Renal cortex interstitium (tissue), 11 donors: ENCODE measurements at regions not wholly inside any gene's neighbourhood (a gene's known extent, or its start where the extent isn't known, plus 50 kb on each side); places are given as distances from the start of the nearest gene placed in this dataset.

Source experiments
- DNase-seq, 11 donors: peaks; one replicate each; pipeline ENCODE4 v3.0.0-alpha.2; 2013; ENCODE audit warnings: low read depth in 9 of 11, low spot score in 4 of 11; ENCODE audit errors: extremely low read depth in 1 of 11

DNA sequence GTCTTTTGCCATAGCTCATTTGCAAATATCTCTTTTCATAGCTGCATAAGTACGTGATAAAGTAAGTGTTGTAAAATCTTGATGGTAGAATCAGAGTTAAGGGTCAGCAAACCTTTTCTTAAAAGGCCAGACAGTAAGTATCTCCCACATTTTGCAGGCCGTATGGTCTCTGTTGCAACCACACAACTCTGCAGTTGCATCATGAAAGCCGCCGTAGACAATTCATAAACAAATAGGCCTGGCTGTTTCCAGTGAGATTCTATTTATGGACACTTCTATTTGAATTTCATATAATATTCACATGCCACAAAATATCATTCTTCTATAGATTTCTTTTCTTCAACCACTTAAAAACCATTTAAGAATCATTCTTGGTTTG is 248.5 kb downstream of the TLE3 start:
- no peak for DNase-seq

DNA sequence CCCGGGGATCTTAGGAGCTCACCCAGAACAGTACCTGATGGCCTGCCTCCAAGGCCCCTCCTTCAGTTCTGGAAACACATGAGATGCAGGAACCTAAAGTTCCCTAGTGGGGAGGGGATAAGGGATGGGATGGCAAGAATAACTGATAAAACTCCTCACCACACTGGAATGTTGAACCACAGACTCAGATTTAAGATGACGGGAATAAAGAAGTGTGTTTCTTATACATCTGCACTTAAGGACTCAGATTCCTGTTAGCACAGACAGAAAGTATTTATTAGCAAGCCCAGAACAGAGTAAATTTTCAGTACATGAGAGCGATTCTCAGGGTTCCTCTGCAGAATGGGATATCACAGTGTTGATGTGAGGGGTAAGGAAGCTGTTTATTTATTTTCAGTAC is 245.2 kb downstream of the TLE3 start:
- DNase-seq, result no peak

DNA sequence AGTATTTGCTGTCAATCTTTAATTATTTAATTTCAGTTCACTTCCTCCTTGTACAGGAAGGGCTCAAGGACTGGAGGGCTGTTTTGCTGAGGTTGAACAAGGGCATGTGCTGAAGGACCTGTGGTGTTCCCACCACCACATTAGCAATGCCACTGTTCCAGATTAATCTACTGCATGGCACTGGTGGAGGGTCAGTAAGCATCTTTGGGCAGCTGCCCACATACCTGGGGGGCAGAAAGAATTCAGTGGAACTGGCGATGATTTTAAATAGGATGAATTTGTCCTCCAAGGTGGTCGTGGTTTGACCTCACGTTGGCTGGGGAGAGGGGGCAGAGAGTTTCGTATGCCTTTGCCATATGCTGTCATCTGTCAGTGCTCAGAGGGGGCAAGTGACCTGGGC is 244.8 kb downstream of the TLE3 start:
- DNase-seq, result no peak

DNA sequence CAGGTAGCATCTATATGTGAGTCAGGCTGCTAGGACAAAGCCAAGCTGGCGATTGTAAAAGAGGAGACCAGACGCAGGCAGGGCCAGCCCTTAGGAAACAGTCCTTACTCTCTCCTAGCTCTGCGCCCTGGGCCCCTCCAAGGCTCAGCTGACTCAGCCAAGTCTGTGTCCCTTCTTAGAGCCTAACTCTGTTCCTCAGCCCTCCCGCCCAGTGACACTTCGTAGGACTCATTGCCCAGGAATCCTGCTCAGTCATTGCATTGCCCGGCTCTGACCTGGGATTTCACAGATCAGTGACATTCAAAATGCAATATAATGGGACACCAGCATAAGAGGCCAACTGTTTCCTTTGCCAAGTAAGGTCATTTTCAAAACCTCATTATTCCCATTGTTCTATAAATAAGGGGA is 244.2 kb downstream of the TLE3 start:
- DNase-seq, result no peak

DNA sequence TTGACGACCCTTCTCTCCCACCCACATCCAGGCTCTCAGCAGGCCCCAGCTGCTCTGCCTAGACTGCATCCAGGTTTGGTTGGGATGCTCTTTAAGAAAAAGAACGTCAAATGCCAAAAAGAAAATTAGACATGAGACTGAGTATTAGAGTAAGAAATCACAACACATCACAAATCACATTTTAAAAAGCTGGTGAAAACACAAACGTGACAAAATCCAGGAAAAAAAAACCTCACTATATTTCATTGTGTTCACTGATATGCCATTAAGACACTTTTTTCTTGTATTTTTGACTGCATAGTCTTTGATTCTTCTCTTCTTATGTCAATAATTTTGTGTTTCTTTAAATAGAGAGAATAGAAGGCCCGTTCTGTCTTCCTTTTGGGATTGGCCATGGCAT is 243.7 kb downstream of the TLE3 start:
- DNase-seq, result no peak

DNA sequence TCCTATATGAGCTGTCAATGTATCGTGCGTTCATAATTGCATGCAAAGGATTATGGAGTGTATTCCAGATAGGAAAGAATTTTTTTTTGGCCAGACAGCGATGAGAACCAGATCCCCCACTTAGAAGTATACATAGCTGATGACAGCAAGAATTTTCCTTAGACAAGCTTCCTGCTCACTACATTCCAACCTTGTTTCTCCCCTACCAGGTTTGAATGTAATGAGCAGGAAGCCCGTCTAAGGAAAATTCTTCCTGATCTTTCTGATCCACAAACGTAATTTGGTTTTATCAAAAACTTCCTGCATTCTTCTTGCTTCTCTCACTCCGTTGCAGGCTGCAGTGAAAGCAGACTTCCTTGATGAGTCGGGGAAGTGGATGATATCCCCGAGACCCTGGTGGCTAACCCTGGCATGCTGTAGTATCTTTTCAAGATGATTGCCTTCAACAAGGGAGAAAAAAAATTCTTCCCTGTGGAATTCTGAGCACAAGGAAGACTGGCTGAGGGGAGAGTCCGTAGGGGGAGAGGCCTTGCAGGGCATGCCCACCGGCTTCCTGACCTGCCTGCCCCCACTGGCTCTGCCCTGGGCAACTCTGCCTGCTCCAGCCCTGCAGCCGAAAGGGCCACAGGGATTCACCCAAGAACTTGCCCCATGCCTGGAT is 243.1 kb downstream of the TLE3 start:
- DNase-seq, result no peak

DNA sequence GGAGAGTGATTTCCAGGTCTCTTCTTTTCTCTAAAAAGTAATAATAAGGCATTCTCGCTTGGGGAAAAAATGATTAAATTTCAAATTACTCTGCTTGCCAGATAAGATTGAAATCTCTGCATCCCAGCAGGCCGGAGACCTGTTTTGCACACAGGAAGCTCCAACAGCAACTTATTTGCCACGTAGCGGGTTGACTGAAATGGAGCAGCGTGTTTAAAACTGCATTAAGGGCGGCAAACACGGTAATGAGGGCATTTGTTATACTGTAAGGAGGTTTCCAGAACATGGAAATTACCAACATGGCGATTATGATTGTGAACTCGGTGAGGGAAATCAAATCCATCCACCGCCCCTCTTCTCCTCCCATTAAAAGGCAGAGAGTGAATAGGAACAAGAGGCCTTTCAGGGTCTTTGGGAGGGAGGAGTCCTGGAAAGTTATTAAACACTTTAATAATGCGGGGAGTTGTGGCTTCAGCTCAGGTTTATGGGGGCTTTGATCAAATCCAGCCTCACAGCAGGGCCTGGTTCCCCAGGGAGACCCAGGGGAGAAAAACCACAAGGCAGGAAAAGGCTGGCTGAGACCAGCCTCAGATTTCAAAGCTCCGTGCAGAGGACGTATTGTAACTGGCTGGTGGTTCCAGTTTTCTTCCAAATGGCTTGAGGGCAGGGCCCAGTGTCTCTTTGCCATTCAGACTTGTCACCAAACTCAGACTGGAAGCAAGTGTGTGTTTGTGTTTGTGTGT is 242.3 kb downstream of the TLE3 start:
- no peak for DNase-seq

DNA sequence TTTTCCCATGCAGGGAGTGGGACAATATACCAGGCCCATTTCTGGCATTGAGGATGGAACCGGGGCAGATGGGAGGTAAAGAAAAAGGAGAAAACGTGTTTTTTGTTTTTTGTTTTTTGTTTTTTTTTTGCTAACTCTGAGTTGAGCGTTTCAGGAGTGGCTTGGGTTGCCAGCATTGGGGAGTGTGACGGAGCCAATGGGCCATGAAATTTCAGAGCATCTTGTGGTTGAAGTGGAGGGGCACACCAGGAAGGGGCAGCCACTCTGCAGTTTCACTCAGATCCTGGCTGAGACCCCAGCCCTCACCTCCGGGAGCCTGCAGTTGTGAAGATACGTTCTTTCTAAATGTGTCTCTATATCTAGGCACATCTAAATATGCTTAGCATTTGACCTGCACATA is 240.5 kb downstream of the TLE3 start:
- no peak for DNase-seq

DNA sequence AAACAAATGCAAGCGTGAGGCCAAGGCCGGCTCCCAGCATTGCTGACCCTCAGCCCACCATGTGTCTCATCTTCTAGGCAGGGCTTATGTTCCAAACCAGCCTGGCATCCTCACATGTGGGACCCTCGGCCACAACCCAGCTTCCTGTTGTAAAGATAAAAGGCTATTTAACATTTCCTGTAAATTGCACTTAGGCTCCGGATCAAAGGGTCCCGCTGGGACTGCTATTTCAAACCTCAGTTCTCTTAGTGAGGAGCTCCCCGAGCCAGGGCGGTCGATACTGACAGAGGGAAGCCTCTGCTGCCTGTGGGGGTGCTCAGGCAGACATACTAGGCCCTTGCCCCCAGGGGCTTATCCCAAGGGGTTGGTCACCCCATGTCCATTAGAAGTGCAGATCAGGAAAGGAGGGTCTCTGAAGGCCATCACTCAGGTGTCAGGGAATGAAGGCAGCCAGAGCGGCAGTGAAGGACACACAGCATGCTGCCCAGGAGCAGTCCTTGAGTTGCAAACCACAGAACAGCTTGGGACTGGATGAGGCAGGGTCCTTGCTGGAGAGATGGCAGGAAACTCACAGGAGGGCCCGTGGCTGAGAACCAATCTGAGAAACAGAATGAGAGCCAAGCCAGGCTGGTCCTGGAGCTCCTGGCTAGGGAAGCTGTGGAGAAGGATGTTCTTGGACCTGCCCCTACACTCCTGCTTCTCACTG is 239.9 kb downstream of the TLE3 start:
- no peak for DNase-seq

DNA sequence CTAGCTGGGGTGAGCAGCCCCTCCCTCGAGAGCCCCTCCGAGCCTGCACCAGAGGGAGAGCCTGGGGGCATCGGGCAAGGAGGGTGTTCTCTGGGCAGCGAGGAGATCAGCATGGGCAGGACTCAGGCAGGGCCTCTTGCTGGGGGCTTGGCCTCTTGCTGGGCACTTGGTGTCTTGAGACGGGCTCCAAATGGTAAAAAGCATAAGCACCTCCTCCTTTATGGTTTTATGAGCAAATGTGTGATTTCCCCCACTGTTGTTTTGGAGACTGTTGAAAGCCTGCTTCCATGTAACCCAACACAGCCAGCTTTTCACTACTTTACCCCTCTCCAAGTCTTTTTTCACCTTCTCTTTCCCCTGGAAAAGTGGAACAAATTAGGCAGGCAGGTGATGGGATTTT is 239.3 kb downstream of the TLE3 start:
- no peak for DNase-seq

DNA sequence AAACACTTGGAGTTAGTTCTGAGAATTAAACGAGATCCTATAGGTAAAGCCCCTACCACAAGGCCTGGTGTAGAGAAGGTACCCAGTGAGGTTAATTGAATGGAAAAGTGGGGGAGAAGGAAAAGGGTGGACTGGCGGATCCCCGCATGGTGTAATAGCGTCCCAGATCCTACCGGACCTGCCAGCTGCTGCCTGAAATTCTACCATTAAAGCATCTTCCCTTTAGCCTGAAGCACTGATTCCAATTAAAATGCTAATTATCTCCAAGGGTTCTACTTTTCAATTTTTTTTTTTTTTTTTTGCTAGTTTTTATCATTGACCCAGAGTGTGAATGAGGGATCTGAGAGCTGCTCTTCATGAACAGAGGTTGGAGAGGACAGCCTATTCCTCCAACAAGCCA is 237.9 kb downstream of the TLE3 start:
- no peak for DNase-seq

DNA sequence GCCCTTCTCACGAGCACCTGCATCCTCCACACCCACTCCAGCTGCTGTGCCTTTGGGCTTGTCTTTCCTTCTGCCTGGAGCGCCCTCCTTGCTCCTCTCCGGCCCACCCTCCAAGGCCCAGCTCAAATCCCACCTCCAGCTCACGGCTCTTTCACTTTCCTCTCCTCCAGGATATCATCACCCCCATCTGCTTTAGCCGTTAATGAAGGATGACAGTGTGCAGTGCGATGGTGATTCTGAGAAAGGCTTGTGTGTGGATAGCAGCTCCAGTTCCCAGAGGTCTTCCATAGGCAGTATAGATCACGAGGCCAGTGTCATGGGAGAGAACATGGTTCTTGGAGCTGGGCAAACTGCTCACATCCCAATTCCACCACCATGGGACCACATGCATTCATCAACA is 237.4 kb downstream of the TLE3 start:
- no peak for DNase-seq

DNA sequence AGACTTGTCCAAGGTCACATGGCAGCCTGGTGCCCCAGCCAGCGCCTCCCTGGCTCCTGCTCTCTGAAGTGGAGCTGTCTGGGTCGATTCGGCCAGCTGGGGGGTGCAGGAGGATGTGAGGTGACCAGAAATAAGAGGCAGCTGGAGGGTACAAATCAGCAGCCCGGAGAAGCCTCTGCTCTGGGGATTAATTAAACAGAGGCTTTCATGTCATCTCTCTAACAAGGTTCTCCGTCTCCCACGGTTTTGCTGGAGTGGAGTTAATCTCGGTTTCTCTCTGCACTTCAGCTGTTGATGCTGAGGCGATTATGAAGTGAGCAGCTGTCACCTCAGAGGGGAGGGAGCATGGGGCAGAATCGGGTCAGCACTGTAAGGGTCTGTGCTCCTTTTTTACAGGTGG is 236.8 kb downstream of the TLE3 start:
- no peak for DNase-seq

DNA sequence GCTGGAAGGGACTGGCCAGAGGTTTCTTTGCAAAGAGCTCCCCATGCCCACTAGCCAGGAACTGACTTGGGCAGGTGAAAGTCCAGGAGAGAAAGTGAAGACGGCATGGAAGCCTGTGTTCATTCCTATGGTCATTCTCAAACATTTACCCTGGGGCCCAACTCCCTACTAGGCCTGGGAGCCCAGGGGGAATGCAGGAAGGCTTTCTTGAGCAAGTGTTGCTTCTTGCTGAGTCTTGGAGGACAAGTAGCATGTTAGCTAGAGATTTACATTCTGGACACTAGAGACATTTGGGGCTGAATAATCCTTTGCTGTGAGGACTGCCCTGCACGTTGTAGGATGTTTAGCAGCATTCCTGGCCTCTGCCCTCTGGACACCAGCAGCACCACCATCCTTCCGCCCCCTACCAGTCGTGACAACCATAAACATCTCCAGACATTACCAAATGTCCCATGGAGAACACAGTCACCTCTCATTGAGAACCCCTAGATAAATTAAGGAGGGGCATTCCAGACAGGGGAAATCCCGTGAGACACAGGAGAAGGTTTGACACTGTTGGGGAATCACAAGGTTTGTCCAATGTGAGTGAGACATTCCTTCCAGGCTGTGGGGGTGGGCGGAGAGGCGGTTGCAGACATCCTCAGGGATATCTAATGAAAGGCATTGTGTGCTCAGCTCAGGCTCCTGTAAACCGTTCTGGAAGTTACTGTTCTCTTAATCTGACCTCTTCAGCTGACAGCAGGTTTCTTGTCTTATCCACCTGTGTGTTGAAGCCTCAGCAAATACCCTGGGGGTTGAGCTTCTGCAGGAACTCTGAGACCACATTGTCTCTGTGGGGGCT is 236.2 kb downstream of the TLE3 start:
- no peak for DNase-seq

DNA sequence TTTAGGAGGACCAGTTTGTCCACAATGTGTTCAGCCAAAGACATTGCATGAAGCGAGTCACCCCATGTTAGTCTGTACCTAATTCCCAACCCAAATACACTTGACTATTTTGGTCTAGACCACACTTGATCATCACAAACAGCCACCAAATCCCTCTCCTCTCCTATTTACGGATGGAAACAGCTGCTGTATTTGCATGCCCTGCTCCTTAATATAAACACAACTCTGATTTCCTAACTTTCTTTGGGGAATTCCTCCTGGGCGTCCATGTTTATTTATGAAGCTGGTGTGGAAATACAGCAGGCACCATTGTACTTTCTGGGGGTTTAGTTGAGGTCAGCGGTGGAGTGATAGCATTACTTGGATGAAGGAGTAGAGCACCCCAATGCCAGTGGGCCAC is 235.2 kb downstream of the TLE3 start:
- no peak for DNase-seq

DNA sequence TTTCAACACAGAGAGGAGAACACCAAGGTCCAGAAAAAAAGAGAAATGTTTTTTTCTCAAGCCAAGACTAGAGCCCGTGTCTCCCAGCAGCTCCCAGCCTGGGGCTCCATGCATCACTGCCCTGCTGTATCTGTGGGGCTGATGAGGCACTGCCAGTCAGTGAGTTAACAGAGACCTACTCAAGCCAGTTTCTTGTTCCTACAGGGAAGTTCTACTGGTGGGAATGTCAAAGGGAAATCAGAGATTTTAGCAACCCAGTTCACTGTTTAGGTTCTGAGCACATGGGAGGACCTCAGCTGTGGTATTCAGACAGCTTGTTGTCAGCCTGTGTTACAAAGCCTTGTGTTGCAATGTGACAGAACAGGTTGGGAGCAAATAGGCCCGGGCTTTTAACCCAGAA is 234.3 kb downstream of the TLE3 start:
- DNase-seq, result no peak

DNA sequence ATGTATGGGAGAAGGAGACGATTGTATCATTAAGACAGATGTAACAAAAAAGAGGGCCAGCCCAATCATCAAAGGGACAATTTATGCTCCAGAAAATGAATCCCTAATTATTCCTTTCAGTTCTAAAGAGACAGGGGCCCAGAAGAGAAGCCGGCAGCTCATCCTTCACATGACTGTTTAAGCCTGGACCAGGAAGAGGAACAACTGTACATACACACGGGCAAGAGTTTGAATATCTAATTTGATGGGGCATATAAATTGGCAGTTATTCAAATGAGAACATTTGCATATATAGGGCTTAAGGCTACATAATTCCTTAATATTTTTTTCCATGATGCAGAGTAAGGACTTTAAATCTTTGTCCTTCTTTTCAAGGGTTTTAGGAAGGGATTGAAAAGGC is 232.3 kb downstream of the TLE3 start:
- no peak for DNase-seq

DNA sequence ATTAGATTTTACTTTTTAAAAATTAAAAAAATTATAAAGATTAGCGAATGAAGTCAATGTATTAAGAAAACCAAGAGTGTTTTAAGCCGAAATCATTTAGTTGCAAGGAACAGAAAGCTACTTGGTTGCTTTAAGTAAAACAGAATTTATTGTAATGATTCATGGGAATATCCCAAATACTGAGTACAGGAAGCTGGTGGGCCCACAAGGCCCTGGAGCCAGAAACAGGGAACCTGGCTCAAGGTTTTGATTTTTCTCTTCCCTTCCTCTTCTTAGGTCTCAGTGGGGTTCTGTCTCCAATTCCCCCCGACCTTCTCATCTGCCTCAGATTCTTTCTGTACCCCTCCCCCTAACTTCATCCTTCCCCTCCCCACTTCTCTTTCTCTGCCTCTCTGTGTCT is 229.0 kb downstream of the TLE3 start:
- DNase-seq, result no peak

DNA sequence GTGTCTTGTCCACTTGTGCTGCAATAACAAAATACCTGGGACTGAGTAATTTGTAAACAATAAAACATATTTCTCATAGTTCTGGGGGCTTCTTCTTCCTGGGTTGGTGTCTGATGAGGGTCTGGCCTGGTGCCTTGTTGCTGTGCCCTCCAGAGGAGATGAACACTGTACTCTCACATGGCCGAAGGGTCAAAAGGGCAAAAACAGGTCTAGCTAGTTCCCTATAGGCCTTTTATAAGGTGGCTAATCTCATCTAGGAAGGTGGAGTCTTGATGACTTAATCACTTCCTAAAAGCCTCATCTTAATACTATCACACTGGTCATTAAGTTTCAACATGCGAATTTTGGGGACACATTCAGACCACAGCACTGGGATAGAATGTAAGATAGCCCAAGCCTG is 228.4 kb downstream of the TLE3 start:
- no peak for DNase-seq
